ENCODE measurements at regions not wholly inside any gene's neighbourhood (a gene's known extent, or its start where the extent isn't known, plus 50 kb on each side); places are given as distances from the start of the nearest gene placed in this dataset.

- no peak for TF ChIP-seq EZH2phosphoT487 (IDR thresholded peaks at IDR 0.05; ENCODE audit: insufficient read depth, low read depth)
- TF ChIP-seq EZH2 (IDR thresholded peaks at IDR 0.05; ENCODE audit: insufficient read depth, poor library complexity, severe bottlenecking) = no peak
Observed at GRCh38 chr1:209363112-209363511, 220.4 kb upstream of the CAMK1G start.
